Activated CD4-positive, CD25-positive, alpha-beta regulatory T cell (primary cell): ENCODE measurements at regions not wholly inside any gene's neighbourhood (a gene's known extent, or its start where the extent isn't known, plus 50 kb on each side); places are given as distances from the start of the nearest gene placed in this dataset.

Experiments
- DNase-seq, 4 experiments: peaks; one replicate each; lab custom pipeline; 2025; lab: John Stamatoyannopoulos, UW

DNA sequence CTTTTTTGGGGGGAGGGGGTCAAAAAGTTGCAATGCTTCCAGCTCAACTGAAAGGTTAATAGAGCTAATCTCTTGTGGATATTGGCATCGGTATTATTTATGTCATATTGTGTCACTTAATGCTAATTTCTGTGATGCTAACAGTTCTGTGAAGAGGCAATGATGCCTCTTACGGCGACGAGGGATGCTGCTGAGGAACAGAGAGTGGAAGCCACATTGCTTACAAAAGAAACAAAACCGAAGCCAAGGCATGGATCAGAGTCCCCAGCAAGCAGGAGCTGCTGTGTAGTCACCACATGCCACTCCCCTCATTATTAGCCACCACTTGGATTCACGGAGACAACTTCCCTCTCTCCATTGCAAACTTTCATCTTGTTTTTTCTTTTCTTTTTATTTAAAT is 536.5 kb upstream of the MGMT start:
- no peak for DNase-seq

DNA sequence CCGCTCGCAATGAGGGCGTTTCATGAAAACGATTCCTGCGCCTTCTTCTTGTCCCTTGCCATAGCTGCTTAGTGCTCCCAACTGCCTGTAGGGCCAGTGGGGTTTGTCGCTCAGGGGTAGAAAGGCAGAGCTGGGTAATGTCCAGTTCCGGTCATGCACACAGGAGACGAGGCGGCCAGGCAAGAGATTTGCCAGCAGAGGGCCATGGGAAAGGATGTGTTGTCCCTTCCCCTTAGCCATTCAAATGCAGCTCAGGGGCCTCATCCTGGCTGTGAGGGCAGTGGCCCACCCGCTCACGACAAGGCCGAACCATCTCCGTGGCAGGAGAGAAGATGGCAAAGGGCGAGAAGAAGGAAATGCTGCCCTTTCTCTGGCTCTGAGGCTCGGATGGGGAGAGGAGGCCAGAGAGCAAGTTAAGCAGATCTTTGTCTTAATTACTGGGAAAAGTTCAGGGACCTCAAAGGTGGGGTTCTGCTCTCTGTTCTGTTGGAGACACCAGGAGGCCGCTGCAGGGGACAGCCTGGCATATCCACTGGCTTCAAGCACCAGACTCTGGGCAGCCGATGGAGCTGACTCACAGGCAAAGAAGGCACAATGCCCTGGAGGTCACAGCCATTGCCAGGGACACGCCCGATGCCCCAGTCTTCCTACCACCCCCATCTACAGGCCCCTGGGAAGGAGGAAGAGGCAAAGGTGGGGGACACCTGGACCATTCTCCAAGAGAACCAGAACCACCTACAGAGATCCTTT is 534.8 kb upstream of the MGMT start:
- no peak for DNase-seq

DNA sequence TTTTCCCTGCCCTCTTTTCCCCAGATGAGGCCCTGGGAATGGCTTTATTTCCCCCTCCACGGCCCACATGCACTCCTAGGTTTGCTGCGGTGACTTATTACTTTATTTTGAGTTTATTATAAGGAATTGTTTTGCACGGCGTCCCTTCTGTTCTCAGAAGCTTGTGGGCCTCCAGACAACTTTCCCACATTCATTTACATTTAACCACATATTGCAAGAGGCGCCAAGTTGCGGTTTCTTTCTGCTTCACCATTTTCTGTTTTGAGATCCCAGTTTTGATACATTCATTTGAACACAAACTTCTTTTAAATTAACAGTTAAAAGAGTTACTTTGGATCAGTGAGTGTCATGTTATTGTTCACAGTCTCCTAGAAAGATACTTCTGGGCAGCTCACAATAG is 532.5 kb upstream of the MGMT start:
- no peak for DNase-seq

DNA sequence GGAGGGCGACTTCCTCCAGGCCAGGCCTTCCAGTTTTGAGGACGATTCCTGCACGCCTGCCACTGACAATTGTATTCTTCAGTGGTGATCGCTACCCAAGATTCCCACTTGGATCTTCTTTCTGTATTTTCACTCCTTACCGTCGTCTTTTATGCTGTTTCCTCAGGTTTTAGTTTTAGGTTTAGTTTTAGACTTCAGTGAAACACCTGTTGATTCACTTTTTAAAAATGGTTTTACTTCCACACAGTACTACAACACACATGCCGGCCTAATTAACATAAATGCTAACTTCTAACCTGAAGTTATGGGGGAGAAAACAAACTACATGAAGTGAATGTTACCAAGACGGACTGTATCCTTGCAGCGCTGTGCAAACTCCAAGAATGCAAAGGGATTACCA is 530.6 kb upstream of the MGMT start:
- DNase-seq = no peak

DNA sequence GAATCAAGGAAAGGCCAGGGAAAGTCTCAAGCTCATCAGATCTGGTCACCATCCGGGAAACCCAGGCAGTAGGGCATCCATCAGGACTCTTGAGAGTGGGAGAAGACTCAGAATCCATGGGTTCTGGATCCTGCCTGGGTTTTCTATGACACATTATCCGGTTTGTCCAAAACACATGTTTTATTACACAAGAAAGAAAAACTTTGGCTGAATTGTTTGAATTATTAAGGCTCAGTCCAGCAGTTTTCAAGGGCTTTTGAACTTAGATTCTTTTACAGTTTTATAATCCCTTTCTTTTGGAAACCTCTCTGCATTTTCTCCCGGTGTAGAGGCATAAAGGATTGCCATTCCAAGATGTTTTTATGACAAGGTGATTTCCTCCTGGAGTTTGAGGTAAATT is 528.5 kb upstream of the MGMT start:
- no peak for DNase-seq

DNA sequence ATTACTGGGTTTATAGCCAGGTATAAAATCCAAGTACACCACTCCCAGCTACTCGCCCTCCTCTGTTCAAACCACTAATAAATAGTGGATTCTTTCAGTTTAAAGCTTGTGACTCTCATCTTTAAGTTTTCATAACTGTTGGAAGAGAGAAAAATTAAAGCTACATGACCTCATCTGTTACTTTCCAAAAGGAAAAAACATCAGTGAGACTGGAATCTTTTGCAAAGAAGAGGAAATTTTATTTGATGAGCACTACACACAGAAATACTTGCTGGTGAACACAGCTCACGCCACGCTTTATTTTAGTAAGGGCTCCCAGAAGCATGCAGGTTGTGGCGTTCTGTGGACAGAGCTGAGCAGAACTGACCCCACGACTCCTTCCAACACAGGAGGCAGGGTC is 527.0 kb upstream of the MGMT start:
- DNase-seq = no peak

DNA sequence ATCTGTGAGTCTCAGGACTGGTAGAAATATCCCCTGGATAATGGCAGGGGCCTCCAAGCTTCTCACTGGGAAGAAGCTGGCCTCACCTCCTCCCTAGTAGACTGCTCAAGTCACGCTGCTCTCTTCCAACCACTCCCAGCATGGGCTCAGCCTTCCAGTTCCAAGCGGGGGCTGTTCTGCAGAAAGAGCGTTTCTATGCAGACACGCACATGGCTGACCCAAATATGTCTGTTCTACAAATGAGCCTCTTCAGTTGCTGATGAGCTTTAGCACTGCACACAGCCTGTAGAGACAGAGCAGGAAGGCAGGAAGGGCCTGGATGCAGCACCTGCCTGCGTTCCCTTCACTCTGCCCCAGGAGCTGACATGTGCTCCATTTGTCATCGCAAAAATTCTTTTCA is 523.9 kb upstream of the MGMT start:
- DNase-seq = no peak

DNA sequence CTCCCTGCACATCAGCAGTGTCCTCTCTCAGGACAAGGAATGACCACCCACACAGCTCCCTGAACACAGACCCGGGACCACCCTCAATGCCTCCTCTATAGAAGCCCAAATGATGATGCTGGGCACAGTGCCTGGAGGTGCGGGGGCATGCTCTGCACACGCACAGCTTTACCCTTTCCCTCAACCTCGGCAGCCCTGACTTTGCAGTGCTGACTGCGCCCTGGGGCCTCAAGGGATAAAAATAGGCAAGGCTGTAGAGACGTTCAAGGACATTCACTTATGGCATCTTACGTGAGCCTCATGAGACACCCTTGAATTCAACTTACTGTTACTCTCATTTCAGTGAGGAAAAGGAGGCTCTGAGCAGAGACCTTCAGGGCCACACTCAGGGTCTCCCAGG is 521.6 kb upstream of the MGMT start:
- no peak for DNase-seq

DNA sequence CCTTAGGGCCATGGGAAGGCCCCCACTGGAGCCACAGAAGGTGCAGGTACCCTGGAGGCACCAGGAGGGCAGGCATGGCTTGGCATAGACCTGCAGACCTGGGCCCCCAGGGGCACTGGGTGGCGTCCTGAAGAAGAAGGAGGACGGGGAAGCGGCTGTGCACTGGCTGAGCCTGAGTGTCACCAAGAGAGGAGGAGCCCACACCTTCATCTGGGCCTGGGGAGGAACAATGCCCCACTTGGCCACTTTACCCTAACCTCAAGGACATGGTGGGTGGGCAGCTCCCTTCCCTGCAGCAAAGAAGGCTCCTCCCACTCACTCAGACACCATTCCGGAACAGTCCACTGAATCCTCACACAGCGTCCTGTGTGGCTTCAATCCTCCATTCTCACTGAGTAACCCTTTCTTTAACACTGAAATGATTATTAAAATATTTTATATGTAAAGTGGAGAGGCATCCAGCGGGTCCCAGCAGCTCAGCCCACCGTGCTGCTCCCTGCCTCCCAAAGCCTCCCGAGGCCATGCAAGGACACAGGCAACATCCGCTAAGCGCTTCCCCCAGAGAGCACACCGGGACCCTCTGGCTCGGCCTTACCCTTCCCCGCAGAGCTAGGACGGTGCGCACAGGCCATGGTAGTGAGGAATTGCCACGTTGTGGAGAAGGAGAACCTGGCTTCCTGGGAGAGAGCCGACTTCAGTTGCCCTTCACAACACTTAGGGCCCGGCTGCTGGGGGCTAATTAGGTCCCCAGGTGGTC is 516.7 kb upstream of the MGMT start:
- DNase-seq = no peak

DNA sequence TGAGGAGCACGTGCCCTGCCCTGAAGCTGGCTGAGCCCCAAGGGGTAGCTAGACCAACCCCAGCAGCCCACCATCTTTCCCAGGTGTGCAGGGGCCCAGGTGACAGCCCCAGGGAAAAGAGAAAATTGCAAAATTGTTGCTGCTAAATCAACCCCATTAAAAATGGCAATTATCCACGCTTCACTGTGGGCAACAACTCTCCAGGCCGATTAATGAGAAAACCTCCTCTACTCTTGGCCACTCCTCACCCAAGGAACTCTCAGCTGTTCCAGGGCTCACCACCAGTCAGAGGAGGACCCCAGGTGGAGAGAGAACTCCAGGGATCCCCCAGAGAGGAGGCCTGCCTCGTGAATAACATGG is 516.1 kb upstream of the MGMT start:
- DNase-seq = no peak

DNA sequence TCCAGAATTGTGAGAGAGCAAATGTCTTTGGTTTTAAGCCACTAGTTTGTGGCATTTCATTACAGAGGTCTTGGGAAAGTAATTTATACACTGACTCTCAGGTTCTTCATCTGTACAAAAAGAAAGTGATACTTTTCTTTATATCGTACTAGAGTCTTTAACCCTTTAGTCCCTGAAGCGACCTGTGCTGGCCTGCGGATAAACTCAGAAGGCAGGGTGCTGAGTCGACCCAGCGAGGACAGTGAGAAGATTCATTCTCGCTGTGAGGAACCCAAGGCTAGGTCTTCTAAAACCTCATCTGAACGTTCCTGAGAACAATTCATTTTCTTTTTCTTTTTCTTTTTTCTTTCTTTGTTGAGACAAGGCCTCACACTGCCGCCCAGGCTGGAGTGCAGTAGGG is 514.2 kb upstream of the MGMT start:
- DNase-seq = no peak

DNA sequence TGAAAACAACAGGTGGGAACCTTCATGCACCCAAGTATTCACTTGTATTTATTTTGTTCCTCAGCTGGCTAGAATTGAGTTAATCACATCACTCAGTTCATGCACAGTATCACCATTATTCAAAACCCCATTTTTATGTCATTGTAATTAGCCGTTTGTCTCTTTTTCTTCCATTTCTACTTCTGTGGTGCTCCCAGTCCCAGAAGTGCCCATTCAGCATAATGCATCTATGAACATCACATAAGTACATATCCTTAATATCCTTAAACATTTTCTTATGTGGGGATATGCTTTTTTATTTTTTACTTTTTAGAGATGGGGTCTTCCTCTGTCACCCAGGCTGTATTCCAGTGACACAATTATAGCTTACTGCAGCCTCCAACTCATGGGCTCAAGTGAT is 510.9 kb upstream of the MGMT start:
- no peak for DNase-seq

DNA sequence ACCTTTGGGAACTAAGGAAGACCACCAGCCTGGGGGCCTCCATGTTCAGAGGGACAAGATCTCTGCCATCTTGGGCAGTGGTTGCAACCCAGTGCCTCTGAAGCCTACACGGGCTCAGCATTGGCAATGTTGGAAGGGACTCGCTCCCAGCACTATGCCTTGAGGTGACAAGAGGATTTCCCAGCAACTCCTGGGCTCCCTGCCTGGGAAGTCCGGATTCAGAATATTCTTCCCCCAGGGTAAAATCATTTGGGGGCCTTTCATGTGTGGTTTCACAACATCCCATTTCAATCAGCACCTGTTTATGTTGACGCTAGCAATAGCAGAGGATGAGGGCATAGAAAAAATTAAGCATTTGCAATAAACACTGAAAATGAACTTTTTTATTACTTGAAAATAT is 509.8 kb upstream of the MGMT start:
- DNase-seq = no peak

DNA sequence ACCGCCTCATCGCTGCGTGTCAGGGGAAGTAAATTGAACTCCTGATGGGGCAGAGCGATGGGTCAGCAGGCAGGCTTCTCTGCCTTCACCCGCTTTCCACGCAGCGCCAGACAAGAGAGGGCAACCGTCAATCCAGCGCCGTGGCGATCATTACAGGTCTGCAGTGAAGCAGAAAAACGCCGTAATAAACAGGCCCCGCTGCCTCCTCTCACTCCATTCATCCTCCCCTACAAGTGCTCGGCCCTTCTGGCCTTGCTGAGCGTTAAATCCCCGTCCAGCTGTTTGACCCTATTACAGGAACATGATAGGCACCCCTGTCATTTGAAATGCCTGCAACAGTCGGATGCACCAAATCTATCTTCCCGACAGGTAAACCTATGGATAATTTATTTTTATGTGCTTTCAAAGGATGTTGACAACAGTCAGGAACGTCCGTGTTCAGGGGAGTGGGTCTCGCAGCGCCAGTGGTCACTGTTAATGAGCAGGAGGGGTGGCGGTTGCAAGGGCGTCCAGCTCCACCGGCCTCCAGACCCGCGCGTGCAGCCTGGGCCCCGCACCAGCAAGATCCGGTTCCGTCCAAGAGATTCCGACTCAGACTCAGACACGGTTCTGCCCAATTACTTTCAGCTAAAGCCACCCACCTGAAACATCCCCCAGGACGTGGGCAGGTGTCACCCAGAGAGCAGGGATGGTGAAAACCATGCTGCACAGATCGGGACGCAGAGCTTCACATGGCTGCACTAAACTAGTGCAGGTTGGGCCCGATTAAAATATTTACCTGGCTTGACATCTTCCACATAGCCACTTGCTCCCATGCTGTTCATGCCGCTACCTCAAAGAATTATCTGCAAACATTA is 508.0 kb upstream of the MGMT start:
- DNase-seq = no peak

DNA sequence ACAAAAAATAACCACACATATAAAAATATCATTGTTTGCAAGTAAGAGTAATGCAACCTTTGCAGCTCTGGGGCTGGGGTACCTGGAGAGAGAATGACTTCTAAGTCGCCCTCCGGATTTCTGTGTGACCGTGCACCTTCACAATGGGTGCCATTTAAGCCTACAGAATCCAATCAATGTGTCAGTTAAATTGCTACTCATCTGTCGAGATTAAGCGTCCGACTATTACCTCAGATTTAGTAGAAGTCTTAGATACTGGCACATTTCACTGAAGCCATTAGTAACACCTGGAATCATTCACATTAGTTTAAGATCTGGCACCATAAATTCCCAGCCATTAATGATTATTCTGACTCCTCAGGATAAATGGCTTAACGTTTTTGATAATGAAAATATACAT is 507.3 kb upstream of the MGMT start:
- DNase-seq = no peak

DNA sequence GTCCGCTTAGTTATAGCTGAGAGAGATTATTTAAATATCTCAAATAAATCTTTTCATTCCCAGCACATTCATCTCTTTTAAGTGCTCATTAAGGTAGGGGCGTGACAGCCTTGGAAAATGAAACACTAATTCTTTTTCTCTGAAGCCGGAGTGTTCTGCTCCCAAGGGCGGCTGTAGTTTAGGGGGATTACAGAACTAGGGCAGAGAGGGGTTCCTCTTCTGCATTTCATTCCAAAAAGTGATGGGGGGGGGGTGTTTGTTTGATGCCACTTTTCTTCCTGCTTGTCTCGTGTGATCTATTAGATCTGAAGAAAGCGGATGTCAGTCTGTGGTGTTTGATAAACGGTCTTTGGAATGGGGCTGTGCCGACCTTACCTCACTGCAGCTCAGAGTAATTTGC is 506.5 kb upstream of the MGMT start:
- no peak for DNase-seq

DNA sequence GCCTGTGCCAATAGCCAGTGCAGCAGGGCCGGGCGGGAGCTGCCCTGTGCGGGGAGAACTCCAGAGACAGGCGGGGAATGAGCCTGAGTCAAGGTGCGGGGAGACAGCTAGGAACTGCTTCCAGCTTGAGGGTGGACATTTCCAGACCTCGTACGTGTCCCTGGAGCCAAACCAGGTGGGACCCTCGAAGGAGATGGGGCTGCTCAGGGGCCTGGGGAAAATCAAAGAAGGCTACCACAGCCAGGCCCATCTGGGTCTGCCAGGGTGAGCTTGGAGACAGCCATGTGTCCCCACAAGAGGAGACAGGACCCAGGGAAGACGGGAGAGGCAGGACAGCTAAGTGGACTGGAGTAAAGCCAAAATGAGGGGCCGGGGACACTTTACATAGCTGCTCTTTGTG is 504.9 kb upstream of the MGMT start:
- DNase-seq = no peak

DNA sequence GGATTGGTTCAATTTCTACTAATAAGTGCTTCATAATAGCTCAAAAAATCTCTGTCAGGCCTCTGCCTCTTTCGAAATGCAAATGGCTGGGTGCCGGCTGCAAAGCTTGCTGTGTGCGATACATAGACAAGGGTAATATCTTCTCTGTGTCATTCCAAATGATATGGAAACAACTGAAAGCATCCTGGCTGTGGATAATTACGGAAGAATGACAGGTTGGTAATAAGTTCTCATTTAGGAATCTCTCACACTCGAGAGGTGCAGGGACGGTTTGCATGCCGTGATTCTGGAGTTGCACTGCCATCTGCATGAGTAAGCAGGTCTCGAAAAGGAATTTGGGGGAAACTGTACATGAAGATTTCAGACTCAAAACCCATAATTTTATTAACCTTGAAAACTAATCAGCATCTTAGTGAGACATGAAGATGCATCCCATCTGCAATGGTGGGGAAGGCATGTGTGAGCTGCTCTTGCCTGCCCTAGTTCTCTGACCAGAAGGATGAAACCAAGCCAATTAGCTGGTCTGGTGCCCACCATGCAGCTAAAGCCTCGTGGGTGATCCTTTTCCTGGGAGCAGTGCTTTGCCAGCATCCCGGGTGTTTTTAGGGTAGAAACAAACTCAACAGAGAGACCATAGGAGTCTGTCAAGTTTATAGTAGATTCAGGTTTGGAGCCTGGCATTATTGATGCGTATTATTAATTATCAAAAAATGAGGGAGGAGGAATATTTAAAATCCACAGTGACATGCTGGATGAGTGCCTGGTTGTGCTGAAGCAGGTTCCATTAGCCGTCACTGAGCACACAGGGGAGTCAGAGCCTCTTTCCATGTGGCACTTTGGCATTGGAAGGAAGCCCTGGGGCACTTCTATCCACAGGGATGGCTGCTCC is 503.6 kb upstream of the MGMT start:
- DNase-seq = no peak

DNA sequence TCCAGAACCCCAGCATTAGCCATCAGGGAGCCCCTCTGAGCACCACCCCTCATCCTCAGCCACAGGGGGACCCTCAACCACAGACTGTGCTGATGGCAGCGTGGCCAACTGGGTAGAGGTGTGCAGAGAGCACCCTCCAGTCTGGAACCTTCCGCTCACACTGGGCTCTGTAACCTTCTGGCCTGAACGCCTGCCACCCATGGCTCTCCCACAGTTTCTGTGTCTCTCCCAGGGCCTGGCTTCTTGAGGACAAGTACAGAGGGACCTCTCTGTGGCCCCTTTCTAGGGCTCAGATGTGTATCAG is 503.0 kb upstream of the MGMT start:
- no peak for DNase-seq

DNA sequence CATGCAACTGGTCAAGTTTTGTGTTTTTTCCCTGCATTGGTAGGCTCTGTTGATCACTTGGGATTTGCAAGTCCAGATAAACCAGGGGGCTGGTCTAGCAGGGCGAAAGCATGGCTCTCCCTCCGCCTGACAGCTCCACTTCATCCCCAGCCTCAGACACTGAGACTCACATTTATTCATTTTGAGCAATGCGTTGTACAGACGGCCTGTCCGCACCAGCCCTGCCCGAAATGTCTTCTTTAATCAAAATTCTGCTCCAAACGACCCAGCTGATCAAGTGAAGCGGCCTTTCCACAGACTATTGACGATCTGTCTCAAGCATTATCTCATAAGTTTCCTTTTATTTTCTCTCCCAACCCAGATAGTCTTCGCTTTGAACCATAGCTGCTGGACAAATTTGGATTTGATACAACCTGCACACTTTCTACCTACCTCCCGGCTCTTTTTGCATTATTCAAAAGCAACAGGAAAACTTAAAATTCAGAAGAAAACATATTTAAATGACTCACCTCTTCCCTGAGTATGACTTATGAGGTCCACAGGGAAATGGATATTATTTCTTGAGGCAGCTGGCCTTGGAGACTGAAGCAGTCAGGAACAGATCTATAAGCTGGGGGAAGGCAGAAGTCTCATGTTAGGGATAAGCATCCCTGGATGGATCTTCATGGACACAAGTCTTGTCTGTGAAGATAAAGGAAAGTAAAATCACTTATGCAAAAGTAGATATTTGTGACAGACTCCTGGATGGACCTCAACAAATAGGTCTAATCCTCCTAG is 498.9 kb upstream of the MGMT start:
- DNase-seq = no peak

DNA sequence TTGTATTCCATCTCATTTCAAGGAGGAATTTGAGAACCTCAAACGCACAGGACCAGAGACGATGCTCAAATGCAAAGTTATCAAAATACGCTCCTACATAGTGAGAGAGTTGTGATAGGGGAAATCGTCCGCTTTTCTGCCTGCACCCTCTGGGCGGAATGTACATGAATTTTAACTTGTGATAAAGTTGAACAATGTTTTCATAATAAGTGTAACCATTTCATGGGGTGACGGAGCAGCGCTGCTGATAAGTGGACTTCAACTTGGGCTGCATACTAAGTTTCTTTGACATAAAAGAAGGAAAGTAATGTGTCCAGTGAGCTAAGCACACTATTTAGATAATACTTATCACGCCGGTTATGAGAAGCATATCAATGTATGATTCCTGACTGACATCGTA is 497.5 kb upstream of the MGMT start:
- DNase-seq = no peak
